Right atrium auricular region (tissue), 2 donors: ENCODE measurements at regions not wholly inside any gene's neighbourhood (a gene's known extent, or its start where the extent isn't known, plus 50 kb on each side); places are given as distances from the start of the nearest gene placed in this dataset.
"Not testable (repeated sequence)": the region's sequence is repeated elsewhere in the genome, so short reads cannot be mapped to it uniquely, and the experiment has no call there.

Experiments used
- DNase-seq: peaks from one replicate; pipeline ENCODE4 v3.0.0-alpha.2; 2019; ENCODE audit warnings: low spot score
- H3K27ac ChIP-seq, 2 donors: fragments of 200-600 bp; sonication (generic); 1 replicate in 1 of 2; 2 replicates in 1 of 2; pipeline ENCODE4 v1.5.1; 2016 to 2019
- H3K27me3 ChIP-seq, 2 donors: fragments of 200-600 bp; sonication (generic); one replicate each; pipeline versions ENCODE4 v1.5.1 to v1.6.0; 2017 to 2019
- H3K36me3 ChIP-seq: fragments of 200-600 bp; sonication (generic); one replicate; pipeline ENCODE4 v1.5.1; 2016
- H3K4me1 ChIP-seq, 2 donors: fragments of 200-600 bp; sonication (generic); one replicate each; pipeline versions ENCODE4 v1.5.1 to v1.6.0; 2017 to 2019
- H3K4me3 ChIP-seq, 2 donors: fragments of 200-600 bp; sonication (generic); 1 replicate in 1 of 2; 2 replicates in 1 of 2; pipeline ENCODE4 v1.5.1; 2017 to 2019; ENCODE audit warnings: mild to moderate bottlenecking in 1 of 2, moderate library complexity in 1 of 2
- H3K9me3 ChIP-seq, 2 donors: fragments of 200-600 bp; sonication (generic); one replicate each; pipeline ENCODE4 v1.5.1; 2019
- CTCF ChIP-seq, 2 donors: fragments of 200-600 bp; sonication (generic); IDR thresholded peaks; one replicate each; pipeline ENCODE4 v1.5.1; 2019; ENCODE audit warnings: antibody characterized with exemption in 2 of 2

GRCh38 chr1:187999973-188000372 lies 1171.2 kb downstream of the PLA2G4A start:
- Histone ChIP-seq H3K36me3 (no peaks in the 10 kb centered on the region), H3K27me3 (no peaks in the 10 kb centered on the region), H3K4me1 (no peaks in the 10 kb centered on the region), H3K4me3 (no peak overlapping the region), H3K9me3 (no peaks in the 10 kb centered on the region), H3K27ac (no peak overlapping the region)
- TF ChIP-seq CTCF (IDR thresholded peaks at IDR 0.05) = no peak
- DNase-seq = no peak

- H3K27me3 ChIP-seq, H3K4me3 ChIP-seq, DNase-seq, H3K4me1 ChIP-seq, H3K36me3 ChIP-seq, H3K9me3 ChIP-seq, H3K27ac ChIP-seq: not testable (repeated sequence)
Measured at GRCh38 chr1:188003687-188004086, 1174.9 kb downstream of the PLA2G4A start.

- Histone ChIP-seq H3K27me3 (no peaks in the 10 kb centered on the region), H3K9me3 (no peaks in the 10 kb centered on the region), H3K4me3 (no peak overlapping the region), H3K36me3 (no peaks in the 10 kb centered on the region), H3K27ac (no peak overlapping the region), H3K4me1 (no peaks in the 10 kb centered on the region)
- no peak for TF ChIP-seq CTCF (IDR thresholded peaks at IDR 0.05)
- no peak for DNase-seq
Measured at GRCh38 chr1:188004849-188005248, 1176.1 kb downstream of the PLA2G4A start.

- no peak overlapping the region for H3K27ac ChIP-seq
- H3K4me3 ChIP-seq = no peak overlapping the region
- H3K9me3 ChIP-seq = no peaks in the 10 kb centered on the region
- no peaks in the 10 kb centered on the region for H3K36me3 ChIP-seq
- H3K27me3 ChIP-seq = no peaks in the 10 kb centered on the region
- no peak for DNase-seq
- no peak for TF ChIP-seq CTCF (IDR thresholded peaks at IDR 0.05)
- no peaks in the 10 kb centered on the region for H3K4me1 ChIP-seq
Measured at GRCh38 chr1:188006354-188006753, 1177.6 kb downstream of the PLA2G4A start.

- H3K4me3 ChIP-seq, H3K4me1 ChIP-seq, H3K36me3 ChIP-seq, H3K9me3 ChIP-seq, H3K27me3 ChIP-seq, H3K27ac ChIP-seq, DNase-seq: not testable (repeated sequence)
Measured at GRCh38 chr1:188013222-188013849, 1184.6 kb downstream of the PLA2G4A start.

- DNase-seq = no peak
- no peaks in the 10 kb centered on the region for H3K27me3 ChIP-seq
- H3K4me1 ChIP-seq = no peaks in the 10 kb centered on the region
- TF ChIP-seq CTCF (IDR thresholded peaks at IDR 0.05) = no peak
- no peak overlapping the region for H3K4me3 ChIP-seq
- no peaks in the 10 kb centered on the region for H3K36me3 ChIP-seq
- H3K27ac ChIP-seq = no peak overlapping the region
- no peaks in the 10 kb centered on the region for H3K9me3 ChIP-seq
Measured at GRCh38 chr1:188017921-188018320, 1189.2 kb downstream of the PLA2G4A start.

- H3K27ac ChIP-seq = no peak overlapping the region
- H3K4me3 ChIP-seq = no peak overlapping the region
- TF ChIP-seq CTCF (IDR thresholded peaks at IDR 0.05) = no peak
- no peaks in the 10 kb centered on the region for H3K36me3 ChIP-seq
- H3K4me1 ChIP-seq = no peaks in the 10 kb centered on the region
- no peaks in the 10 kb centered on the region for H3K27me3 ChIP-seq
- no peaks in the 10 kb centered on the region for H3K9me3 ChIP-seq
- no peak for DNase-seq
Measured at GRCh38 chr1:188022661-188023060, 1193.9 kb downstream of the PLA2G4A start.
